GM12875 (cell line): ENCODE measurements at regions not wholly inside any gene's neighbourhood (a gene's known extent, or its start where the extent isn't known, plus 50 kb on each side); places are given as distances from the start of the nearest gene placed in this dataset.

ENCODE experiments used
- H3K4me3 ChIP-seq: one replicate; pipeline ENCODE4 v1.5.1; 2011; ENCODE audit warnings: low read depth, low read length, control low read depth
- CTCF ChIP-seq: IDR thresholded peaks from 2 replicates; pipeline ENCODE4 v1.5.1; 2011; ENCODE audit warnings: low read depth, mild to moderate bottlenecking, control low read depth, inconsistent platforms, low read length, moderate library complexity, borderline replicate concordance; ENCODE audit not compliant: insufficient read depth

DNA sequence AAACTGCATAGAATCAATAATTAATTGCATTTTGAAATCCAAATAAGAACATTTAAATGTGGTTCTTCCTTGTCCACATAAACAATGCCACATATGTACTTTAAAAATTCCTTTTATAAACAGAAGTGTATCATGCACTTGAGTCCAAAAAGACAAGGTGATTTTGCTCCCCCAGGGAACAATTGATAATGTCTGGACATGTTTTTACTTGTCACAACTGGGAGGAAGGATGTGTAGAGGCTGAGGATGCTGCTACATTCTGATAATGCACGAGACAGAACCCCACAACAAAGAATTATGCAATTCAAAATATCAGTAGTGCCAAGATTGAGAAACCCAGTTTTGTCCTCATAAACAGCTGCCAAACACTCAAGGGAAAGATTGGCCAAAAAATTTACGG lies 181.1 kb upstream of the ISL1 start:
- no peak overlapping the region for H3K4me3 ChIP-seq
- TF ChIP-seq CTCF: no peak

- H3K4me3 ChIP-seq: no peak overlapping the region
- no peak for TF ChIP-seq CTCF
These were observed 179.7 kb upstream of the ISL1 start for GRCh38 chr5:51203598-51203997.

DNA sequence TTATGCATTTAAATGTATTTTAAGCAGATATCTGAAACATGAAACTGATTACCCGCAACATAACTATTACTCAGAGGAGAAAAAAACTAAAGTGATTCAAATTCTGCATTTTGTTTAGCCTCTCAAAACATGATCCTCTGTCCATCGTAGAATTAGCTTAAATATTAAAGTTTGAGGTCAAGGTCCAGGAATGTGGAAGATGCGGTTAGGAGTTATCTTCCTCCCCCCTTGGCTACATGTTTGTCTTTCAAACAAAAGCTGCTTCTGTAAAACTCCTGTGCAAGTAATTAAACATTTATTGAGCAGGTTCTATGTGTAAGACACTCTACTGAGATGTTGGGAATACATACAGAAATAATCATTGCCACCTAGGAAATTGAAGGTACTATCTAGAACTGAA lies 175.0 kb upstream of the ISL1 start:
- TF ChIP-seq CTCF: no peak
- no peak overlapping the region for H3K4me3 ChIP-seq

- no peak overlapping the region for H3K4me3 ChIP-seq
- TF ChIP-seq CTCF: no peak
These were observed 168.5 kb upstream of the ISL1 start for GRCh38 chr5:51214746-51215145.

DNA sequence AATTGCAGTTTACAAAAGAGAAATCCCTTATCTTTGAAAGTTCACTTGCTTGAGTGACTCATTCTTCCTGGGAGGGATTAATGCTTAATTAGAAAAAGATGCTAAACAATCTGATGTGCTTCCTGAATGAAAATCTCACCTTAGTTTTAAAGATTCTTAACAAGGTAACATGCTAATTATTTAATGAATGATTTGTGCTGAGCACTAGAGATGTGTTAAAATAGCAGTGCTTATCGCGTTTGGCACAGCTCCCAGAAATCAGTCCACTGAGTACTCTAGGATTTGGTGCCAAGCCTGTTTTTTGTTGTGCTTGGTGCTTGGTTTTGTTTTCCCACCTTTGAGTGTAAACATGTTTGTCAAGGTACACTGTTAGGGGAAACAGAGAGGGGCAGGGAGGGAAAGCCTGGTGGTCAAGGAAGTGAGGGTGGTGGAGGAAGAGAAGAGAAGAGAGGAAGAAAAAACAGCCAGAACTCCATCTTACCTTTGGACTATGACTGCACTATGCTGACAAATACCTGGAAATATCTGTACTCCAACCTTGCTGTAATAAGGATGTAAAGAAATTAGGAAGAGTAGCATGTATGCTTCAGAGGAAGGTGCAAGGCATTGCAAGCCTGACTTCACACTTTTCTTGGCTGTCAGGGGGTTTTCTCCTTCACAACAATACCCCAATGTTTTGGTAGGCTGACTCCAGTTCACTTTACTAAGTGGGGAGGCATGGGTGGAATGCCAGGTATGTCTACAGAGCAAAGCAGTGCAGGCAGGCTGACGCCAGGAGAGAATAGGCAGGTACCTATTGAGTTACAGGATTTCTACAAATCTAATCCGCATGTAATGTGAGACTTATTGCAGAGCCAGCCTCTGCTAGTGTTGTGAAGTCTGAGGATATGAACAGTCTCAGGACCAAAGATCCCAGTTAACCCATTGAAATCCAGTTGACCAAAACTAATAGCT lies 157.2 kb upstream of the ISL1 start:
- no peak overlapping the region for H3K4me3 ChIP-seq
- TF ChIP-seq CTCF: no peak

GRCh38 chr5:51227963-51228470 lies 155.2 kb upstream of the ISL1 start:
- no peak for TF ChIP-seq CTCF
- no peak overlapping the region for H3K4me3 ChIP-seq

- no peak overlapping the region for H3K4me3 ChIP-seq
- no peak for TF ChIP-seq CTCF
These were observed 152.9 kb upstream of the ISL1 start for GRCh38 chr5:51230336-51230735.
